KMS-11 (cell line): ENCODE measurements at regions not wholly inside any gene's neighbourhood (a gene's known extent, or its start where the extent isn't known, plus 50 kb on each side); places are given as distances from the start of the nearest gene placed in this dataset.

ENCODE experiments used
- H2AFZ ChIP-seq: fragments of 200-600 bp; sonication (generic); 2 replicates; pipeline ENCODE4 v1.6.1; 2016; ENCODE audit warnings: antibody characterized with exemption, mixed run types, low read depth
- H3K27ac ChIP-seq: fragments of 200-600 bp; sonication (generic); 2 replicates; pipeline ENCODE4 v1.6.1; 2016; ENCODE audit warnings: mild to moderate bottlenecking, mixed run types
- H3K27me3 ChIP-seq: fragments of 200-600 bp; sonication (generic); 2 replicates; pipeline ENCODE4 v1.6.1; 2017; ENCODE audit warnings: mild to moderate bottlenecking, low read depth, mixed run types, moderate library complexity; ENCODE audit not compliant: insufficient read depth
- H3K36me3 ChIP-seq: fragments of 200-600 bp; sonication (generic); 2 replicates; pipeline ENCODE4 v1.6.1; 2017; ENCODE audit warnings: mild to moderate bottlenecking, mixed run types; ENCODE audit not compliant: insufficient read depth
- H3K4me1 ChIP-seq: fragments of 200-600 bp; sonication (generic); 2 replicates; pipeline ENCODE4 v1.6.1; 2016; ENCODE audit warnings: mild to moderate bottlenecking, low read depth, mixed run types; ENCODE audit not compliant: poor library complexity, severe bottlenecking
- H3K4me2 ChIP-seq: fragments of 200-600 bp; sonication (generic); 2 replicates; pipeline ENCODE4 v1.7.0; 2016; ENCODE audit warnings: mild to moderate bottlenecking, mixed run types
- H3K4me3 ChIP-seq: fragments of 200-600 bp; sonication (generic); IDR thresholded peaks from 2 replicates; pipeline ENCODE4 v1.6.1; 2017; ENCODE audit warnings: low read depth, low read length, mixed read lengths; ENCODE audit not compliant: insufficient read depth
- H3K79me2 ChIP-seq: fragments of 200-600 bp; sonication (generic); 2 replicates; pipeline ENCODE4 v1.6.1; 2016; ENCODE audit warnings: low read depth, mixed run types; ENCODE audit not compliant: insufficient read depth
- H3K9ac ChIP-seq: fragments of 200-600 bp; sonication (generic); 2 replicates; pipeline ENCODE4 v1.6.1; 2016; ENCODE audit warnings: mild to moderate bottlenecking, mixed run types
- H4K20me1 ChIP-seq: fragments of 200-600 bp; sonication (generic); 2 replicates; pipeline ENCODE4 v1.6.1; 2016; ENCODE audit warnings: mild to moderate bottlenecking, mixed run types; ENCODE audit not compliant: insufficient read depth
- CTCF ChIP-seq: fragments of 200-600 bp; sonication (generic); conservative IDR thresholded peaks from 2 replicates; pipeline ENCODE4 v1.6.1; 2017; ENCODE audit warnings: low read depth, mild to moderate bottlenecking, antibody characterized with exemption, low read length, moderate library complexity, mixed read lengths

- H2AFZ ChIP-seq: no peak overlapping the region
- no peak overlapping the region for H3K27ac ChIP-seq
- TF ChIP-seq CTCF: no peak
- no peak overlapping the region for H3K4me2 ChIP-seq
- no peaks in the 10 kb centered on the region for H3K36me3 ChIP-seq
- H3K4me1 ChIP-seq: no peaks in the 10 kb centered on the region
- H3K79me2 ChIP-seq: no peaks in the 10 kb centered on the region
- no peaks in the 10 kb centered on the region for H4K20me1 ChIP-seq
- H3K27me3 ChIP-seq: no peaks in the 10 kb centered on the region
- H3K4me3 ChIP-seq: no peak overlapping the region
- H3K9ac ChIP-seq: no peak overlapping the region
These were observed 616.0 kb upstream of the TBL1XR1 start for GRCh38 chr3:177813322-177813721.

GRCh38 chr3:177816667-177817208 lies 619.5 kb upstream of the TBL1XR1 start:
- no peaks in the 10 kb centered on the region for H3K27me3 ChIP-seq
- H3K4me2 ChIP-seq: no peak overlapping the region
- no peak overlapping the region for H3K9ac ChIP-seq
- H3K79me2 ChIP-seq: no peaks in the 10 kb centered on the region
- H3K36me3 ChIP-seq: no peaks in the 10 kb centered on the region
- H4K20me1 ChIP-seq: no peaks in the 10 kb centered on the region
- peak overlapping the region; percentile 6; the same call in 1 of the 2 replicates for H2AFZ ChIP-seq
- TF ChIP-seq CTCF: no peak
- H3K27ac ChIP-seq: no peak overlapping the region
- no peaks in the 10 kb centered on the region for H3K4me1 ChIP-seq
- H3K4me3 ChIP-seq: no peak overlapping the region

GRCh38 chr3:177817751-177818150 lies 620.5 kb upstream of the TBL1XR1 start:
- no peak overlapping the region for H3K9ac ChIP-seq
- H3K4me1 ChIP-seq: no peaks in the 10 kb centered on the region
- H3K79me2 ChIP-seq: no peaks in the 10 kb centered on the region
- no peak overlapping the region for H3K4me3 ChIP-seq
- no peak overlapping the region for H3K4me2 ChIP-seq
- no peaks in the 10 kb centered on the region for H3K36me3 ChIP-seq
- no peak overlapping the region for H2AFZ ChIP-seq
- H3K27me3 ChIP-seq: no peaks in the 10 kb centered on the region
- no peaks in the 10 kb centered on the region for H4K20me1 ChIP-seq
- no peak for TF ChIP-seq CTCF
- no peak overlapping the region for H3K27ac ChIP-seq

- H3K36me3 ChIP-seq: no peaks in the 10 kb centered on the region
- no peak overlapping the region for H3K27ac ChIP-seq
These were observed 621.5 kb upstream of the TBL1XR1 start for GRCh38 chr3:177818712-177819240.

More at GRCh38 chr3:177818712-177819240, 621.5 kb upstream of the TBL1XR1 start:
- no peak for TF ChIP-seq CTCF
- H3K4me1 ChIP-seq: no peaks in the 10 kb centered on the region
- H4K20me1 ChIP-seq: no peaks in the 10 kb centered on the region
- no peaks in the 10 kb centered on the region for H3K27me3 ChIP-seq
- no peak overlapping the region for H3K9ac ChIP-seq
- H3K79me2 ChIP-seq: no peaks in the 10 kb centered on the region
- H3K4me3 ChIP-seq: no peak overlapping the region
- H3K4me2 ChIP-seq: no peak overlapping the region
- H2AFZ ChIP-seq: no peak overlapping the region
